GM12875 (cell line): ENCODE measurements at regions not wholly inside any gene's neighbourhood (a gene's known extent, or its start where the extent isn't known, plus 50 kb on each side); places are given as distances from the start of the nearest gene placed in this dataset.

ENCODE experiments used
- H3K4me3 ChIP-seq: one replicate; pipeline ENCODE4 v1.5.1; 2011; ENCODE audit warnings: low read depth, low read length, control low read depth
- CTCF ChIP-seq: IDR thresholded peaks from 2 replicates; pipeline ENCODE4 v1.5.1; 2011; ENCODE audit warnings: low read depth, mild to moderate bottlenecking, control low read depth, inconsistent platforms, low read length, moderate library complexity, borderline replicate concordance; ENCODE audit not compliant: insufficient read depth

GRCh38 chr1:234697015-234697414, 87.0 kb upstream of the IRF2BP2 start:
- H3K4me3 ChIP-seq = no peak overlapping the region
- no peak for TF ChIP-seq CTCF

- no peak for TF ChIP-seq CTCF
Measured at GRCh38 chr1:234696148-234696576, 86.2 kb upstream of the IRF2BP2 start.

GRCh38 chr1:234694661-234695060, 84.7 kb upstream of the IRF2BP2 start:
- TF ChIP-seq CTCF = no peak
- no peak overlapping the region for H3K4me3 ChIP-seq

More at GRCh38 chr1:234696148-234696576, 86.2 kb upstream of the IRF2BP2 start:
- no peak overlapping the region for H3K4me3 ChIP-seq

- no peak for TF ChIP-seq CTCF
- H3K4me3 ChIP-seq = no peak overlapping the region
Measured at GRCh38 chr1:234692966-234693580, 83.1 kb upstream of the IRF2BP2 start.

GRCh38 chr1:234691567-234691966, 81.6 kb upstream of the IRF2BP2 start:
- H3K4me3 ChIP-seq = no peak overlapping the region
- no peak for TF ChIP-seq CTCF

GRCh38 chr1:234690872-234691271, 80.9 kb upstream of the IRF2BP2 start:
- no peak overlapping the region for H3K4me3 ChIP-seq
- no peak for TF ChIP-seq CTCF

GRCh38 chr1:234689236-234689635, 79.3 kb upstream of the IRF2BP2 start:
- no peak overlapping the region for H3K4me3 ChIP-seq
- TF ChIP-seq CTCF = no peak
